ENCODE measurements at regions not wholly inside any gene's neighbourhood (a gene's known extent, or its start where the extent isn't known, plus 50 kb on each side); places are given as distances from the start of the nearest gene placed in this dataset.

DNA sequence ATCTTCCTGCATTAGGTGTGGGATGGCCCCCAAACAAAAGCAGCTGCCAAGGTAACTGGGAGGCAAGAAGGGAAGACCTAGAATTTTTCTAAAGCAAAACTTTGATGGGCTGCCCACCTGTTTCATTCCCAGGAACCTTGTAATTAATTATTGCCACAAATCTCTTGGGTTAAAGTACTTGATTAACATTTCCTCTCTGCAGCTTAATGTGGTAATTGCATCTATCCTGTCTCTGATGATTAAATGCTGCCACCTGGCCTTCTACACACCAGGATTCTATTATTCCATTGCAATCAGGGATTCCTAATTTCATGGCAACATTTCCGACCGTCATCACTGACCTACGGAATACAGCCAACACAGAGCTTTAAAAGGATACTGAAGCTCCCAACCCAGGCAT, 68.3 kb upstream of the RC3H1 start:
- TF ChIP-seq, protein P1, sequence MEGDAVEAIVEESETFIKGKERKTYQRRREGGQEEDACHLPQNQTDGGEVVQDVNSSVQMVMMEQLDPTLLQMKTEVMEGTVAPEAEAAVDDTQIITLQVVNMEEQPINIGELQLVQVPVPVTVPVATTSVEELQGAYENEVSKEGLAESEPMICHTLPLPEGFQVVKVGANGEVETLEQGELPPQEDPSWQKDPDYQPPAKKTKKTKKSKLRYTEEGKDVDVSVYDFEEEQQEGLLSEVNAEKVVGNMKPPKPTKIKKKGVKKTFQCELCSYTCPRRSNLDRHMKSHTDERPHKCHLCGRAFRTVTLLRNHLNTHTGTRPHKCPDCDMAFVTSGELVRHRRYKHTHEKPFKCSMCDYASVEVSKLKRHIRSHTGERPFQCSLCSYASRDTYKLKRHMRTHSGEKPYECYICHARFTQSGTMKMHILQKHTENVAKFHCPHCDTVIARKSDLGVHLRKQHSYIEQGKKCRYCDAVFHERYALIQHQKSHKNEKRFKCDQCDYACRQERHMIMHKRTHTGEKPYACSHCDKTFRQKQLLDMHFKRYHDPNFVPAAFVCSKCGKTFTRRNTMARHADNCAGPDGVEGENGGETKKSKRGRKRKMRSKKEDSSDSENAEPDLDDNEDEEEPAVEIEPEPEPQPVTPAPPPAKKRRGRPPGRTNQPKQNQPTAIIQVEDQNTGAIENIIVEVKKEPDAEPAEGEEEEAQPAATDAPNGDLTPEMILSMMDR (IDR thresholded peaks at IDR 0.05): no peak
- TF ChIP-seq POLR2AphosphoS5 (IDR thresholded peaks at IDR 0.05): no peak

All from upper lobe of left lung (tissue), 4 donors.